ENCODE measurements at regions not wholly inside any gene's neighbourhood (a gene's known extent, or its start where the extent isn't known, plus 50 kb on each side); places are given as distances from the start of the nearest gene placed in this dataset.

DNA sequence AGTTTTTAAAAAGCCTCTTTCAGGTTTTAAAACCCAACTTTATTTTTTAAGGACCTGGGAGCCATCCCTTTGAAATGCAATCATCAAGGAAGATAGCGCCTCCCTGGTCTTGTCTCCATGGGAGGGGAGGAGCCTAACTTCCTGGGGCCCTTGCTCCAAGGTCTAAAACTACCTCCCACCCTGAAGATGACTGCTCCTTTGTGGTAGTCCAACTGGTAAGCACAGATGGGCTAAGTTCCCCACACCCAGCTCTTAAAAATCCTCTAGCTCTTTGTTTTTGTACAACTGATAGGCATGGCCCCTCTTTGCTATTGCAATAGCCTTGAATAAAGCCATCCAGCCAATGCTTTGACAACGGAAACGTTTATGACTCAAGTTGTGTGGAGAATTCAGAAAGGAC is 716.8 kb downstream of the CBLN2 start:
- Histone ChIP-seq H3K56ac (ENCODE audit: low read length) (no peak overlapping the region), H4K8ac (ENCODE audit: low read depth, low read length) (no peak overlapping the region), H3K79me2 (ENCODE audit: control insufficient read depth, insufficient read depth, low read length) (no peaks in the 10 kb centered on the region), H3K4me2 (ENCODE audit: low read length) (no peak overlapping the region), H2AK5ac (ENCODE audit: low read length) (no peak overlapping the region), H3K9ac (ENCODE audit: low read length) (no peak overlapping the region), H3K27me3 (ENCODE audit: insufficient read depth, low read length, poor library complexity) (no peaks in the 10 kb centered on the region), H3K79me1 (ENCODE audit: low read length) (no peaks in the 10 kb centered on the region), H3K36me3 (ENCODE audit: control insufficient read depth, insufficient read depth, low read length) (no peaks in the 10 kb centered on the region), H2BK15ac (replicated peaks; ENCODE audit: low read depth) (no peak overlapping the region), H3K4me1 (ENCODE audit: control insufficient read depth, low read depth, low read length) (no peaks in the 10 kb centered on the region), H3K18ac (ENCODE audit: low read length) (no peak overlapping the region), H2BK5ac (ENCODE audit: low read length) (no peak overlapping the region), H3K4ac (ENCODE audit: low read depth, low read length) (no peak overlapping the region), H3K4me3 (ENCODE audit: low read length) (no peak overlapping the region), H3K27ac (ENCODE audit: low read depth, low read length) (no peak overlapping the region), H4K5ac (ENCODE audit: low read length) (no peak overlapping the region), H2BK120ac (ENCODE audit: low read depth, low read length) (no peak overlapping the region), H3K23ac (ENCODE audit: low read length) (no peak overlapping the region)
- WGBS (ENCODE audit: extremely low coverage, insufficient coverage, low lambda C conversion rate): no CpG with 5 or more reads among the region's 3 CpGs
- DNase-seq: no peak

DNA sequence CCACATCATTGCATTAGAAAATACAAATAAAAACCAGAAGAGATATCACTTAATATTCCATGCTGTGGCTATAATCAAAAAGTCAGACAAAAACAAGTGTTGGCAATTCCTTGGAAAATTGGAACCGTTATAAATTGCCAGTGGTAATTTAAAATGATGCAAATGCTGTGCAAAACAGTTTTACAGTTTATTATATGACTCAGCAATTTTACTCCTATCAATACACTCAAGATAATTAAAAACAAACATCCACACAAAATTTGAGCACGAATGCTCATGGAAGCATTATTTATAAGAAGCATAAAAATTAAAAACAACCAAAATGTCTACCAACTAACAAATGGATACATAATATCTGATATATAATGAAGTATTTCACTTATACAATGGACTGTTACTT is 728.8 kb downstream of the CBLN2 start:
- no peak overlapping the region for H2BK120ac ChIP-seq (ENCODE audit: low read depth, low read length)
- no CpG with 5 or more reads among the region's 2 CpGs for WGBS (ENCODE audit: extremely low coverage, insufficient coverage, low lambda C conversion rate)

DNA sequence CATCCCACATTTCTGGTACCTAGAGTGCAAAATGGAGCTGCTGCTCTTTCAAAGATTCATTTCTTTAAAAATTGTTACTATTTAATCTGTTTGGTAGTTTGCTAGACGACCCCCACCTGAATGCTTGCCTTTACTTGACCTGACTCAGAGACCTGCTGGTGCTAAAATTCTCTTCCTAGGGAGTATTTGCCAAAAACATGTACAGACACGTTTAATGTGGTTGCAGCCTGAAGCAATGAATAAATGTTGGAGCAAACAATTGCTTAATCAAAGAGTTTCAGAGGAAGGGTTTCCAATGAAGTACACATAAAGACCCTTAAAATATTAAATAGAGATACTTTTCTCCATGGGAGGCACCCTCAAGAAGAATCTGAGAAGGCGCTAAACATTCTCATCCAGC is 734.4 kb downstream of the CBLN2 start:
- Histone ChIP-seq H2BK15ac (replicated peaks; ENCODE audit: low read depth) (no peak overlapping the region), H2BK5ac (ENCODE audit: low read length) (no peak overlapping the region), H3K23ac (ENCODE audit: low read length) (no peak overlapping the region), H3K18ac (ENCODE audit: low read length) (no peak overlapping the region), H3K27ac (ENCODE audit: low read depth, low read length) (no peak overlapping the region), H2AK5ac (ENCODE audit: low read length) (no peak overlapping the region), H3K9ac (ENCODE audit: low read length) (no peak overlapping the region), H3K27me3 (ENCODE audit: insufficient read depth, low read length, poor library complexity) (no peaks in the 10 kb centered on the region), H3K79me2 (ENCODE audit: control insufficient read depth, insufficient read depth, low read length) (no peaks in the 10 kb centered on the region), H3K4me2 (ENCODE audit: low read length) (no peak overlapping the region), H3K4me1 (ENCODE audit: control insufficient read depth, low read depth, low read length) (no peaks in the 10 kb centered on the region), H3K4ac (ENCODE audit: low read depth, low read length) (no peak overlapping the region), H2BK120ac (ENCODE audit: low read depth, low read length) (no peak overlapping the region), H4K5ac (ENCODE audit: low read length) (no peak overlapping the region), H3K79me1 (ENCODE audit: low read length) (no peaks in the 10 kb centered on the region), H3K4me3 (ENCODE audit: low read length) (no peak overlapping the region), H3K56ac (ENCODE audit: low read length) (no peak overlapping the region), H3K36me3 (ENCODE audit: control insufficient read depth, insufficient read depth, low read length) (no peaks in the 10 kb centered on the region), H4K8ac (ENCODE audit: low read depth, low read length) (no peak overlapping the region)
- no peak for DNase-seq
- WGBS (ENCODE audit: extremely low coverage, insufficient coverage, low lambda C conversion rate): no CpG with 5 or more reads among the region's 3 CpGs

More for the DNA sequence above, 728.8 kb downstream of the CBLN2 start:
- H2AK5ac ChIP-seq (ENCODE audit: low read length): no peak overlapping the region
- no peaks in the 10 kb centered on the region for H3K79me2 ChIP-seq (ENCODE audit: control insufficient read depth, insufficient read depth, low read length)
- H3K56ac ChIP-seq (ENCODE audit: low read length): no peak overlapping the region
- H4K8ac ChIP-seq (ENCODE audit: low read depth, low read length): no peak overlapping the region
- H3K23ac ChIP-seq (ENCODE audit: low read length): no peak overlapping the region
- H3K79me1 ChIP-seq (ENCODE audit: low read length): no peaks in the 10 kb centered on the region
- no peaks in the 10 kb centered on the region for H3K27me3 ChIP-seq (ENCODE audit: insufficient read depth, low read length, poor library complexity)
- no peak overlapping the region for H3K9ac ChIP-seq (ENCODE audit: low read length)
- H3K18ac ChIP-seq (ENCODE audit: low read length): no peak overlapping the region
- no peak for DNase-seq
- H3K4me3 ChIP-seq (ENCODE audit: low read length): no peak overlapping the region
- H3K4ac ChIP-seq (ENCODE audit: low read depth, low read length): no peak overlapping the region
- H3K36me3 ChIP-seq (ENCODE audit: control insufficient read depth, insufficient read depth, low read length): no peaks in the 10 kb centered on the region
- no peak overlapping the region for H4K5ac ChIP-seq (ENCODE audit: low read length)
- no peak overlapping the region for H3K27ac ChIP-seq (ENCODE audit: low read depth, low read length)
- H3K4me1 ChIP-seq (ENCODE audit: control insufficient read depth, low read depth, low read length): no peaks in the 10 kb centered on the region
- no peak overlapping the region for H3K4me2 ChIP-seq (ENCODE audit: low read length)
- H2BK15ac ChIP-seq (replicated peaks; ENCODE audit: low read depth): no peak overlapping the region
- no peak overlapping the region for H2BK5ac ChIP-seq (ENCODE audit: low read length)

DNA sequence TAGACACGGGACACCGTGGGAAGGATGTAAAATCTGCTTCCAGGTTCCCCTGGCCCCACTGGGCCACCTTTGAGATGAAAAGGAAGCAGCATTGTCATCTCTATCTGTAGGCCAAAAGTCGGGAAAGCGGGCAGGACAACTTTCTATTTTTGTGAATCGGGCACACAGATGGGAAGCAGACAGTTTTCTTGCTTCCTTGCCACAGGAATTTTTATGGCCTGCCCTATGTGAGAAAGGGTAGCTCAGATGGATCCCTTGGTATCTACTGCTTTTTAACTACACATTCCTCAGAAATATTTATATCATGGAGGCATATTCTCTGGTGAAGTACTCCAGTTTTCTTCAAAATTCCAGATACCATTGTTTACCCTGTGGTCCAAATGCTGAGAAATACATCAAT is 735.5 kb downstream of the CBLN2 start:
- no peak overlapping the region for H3K9ac ChIP-seq (ENCODE audit: low read length)
- H2AK5ac ChIP-seq (ENCODE audit: low read length): no peak overlapping the region
- no peak overlapping the region for H3K4ac ChIP-seq (ENCODE audit: low read depth, low read length)
- no peak overlapping the region for H2BK5ac ChIP-seq (ENCODE audit: low read length)
- no CpG with 5 or more reads among the region's 5 CpGs for WGBS (ENCODE audit: extremely low coverage, insufficient coverage, low lambda C conversion rate)
- no peak overlapping the region for H4K8ac ChIP-seq (ENCODE audit: low read depth, low read length)
- no peak overlapping the region for H2BK120ac ChIP-seq (ENCODE audit: low read depth, low read length)
- no peaks in the 10 kb centered on the region for H3K79me1 ChIP-seq (ENCODE audit: low read length)
- H3K4me1 ChIP-seq (ENCODE audit: control insufficient read depth, low read depth, low read length): no peaks in the 10 kb centered on the region
- no peak overlapping the region for H3K56ac ChIP-seq (ENCODE audit: low read length)
- H3K18ac ChIP-seq (ENCODE audit: low read length): no peak overlapping the region
- H3K36me3 ChIP-seq (ENCODE audit: control insufficient read depth, insufficient read depth, low read length): no peaks in the 10 kb centered on the region
- no peak for DNase-seq
- no peak overlapping the region for H3K27ac ChIP-seq (ENCODE audit: low read depth, low read length)
- H4K5ac ChIP-seq (ENCODE audit: low read length): no peak overlapping the region
- no peaks in the 10 kb centered on the region for H3K79me2 ChIP-seq (ENCODE audit: control insufficient read depth, insufficient read depth, low read length)
- H2BK15ac ChIP-seq (replicated peaks; ENCODE audit: low read depth): no peak overlapping the region
- H3K4me3 ChIP-seq (ENCODE audit: low read length): no peak overlapping the region
- no peak overlapping the region for H3K23ac ChIP-seq (ENCODE audit: low read length)
- no peaks in the 10 kb centered on the region for H3K27me3 ChIP-seq (ENCODE audit: insufficient read depth, low read length, poor library complexity)
- no peak overlapping the region for H3K4me2 ChIP-seq (ENCODE audit: low read length)

DNA sequence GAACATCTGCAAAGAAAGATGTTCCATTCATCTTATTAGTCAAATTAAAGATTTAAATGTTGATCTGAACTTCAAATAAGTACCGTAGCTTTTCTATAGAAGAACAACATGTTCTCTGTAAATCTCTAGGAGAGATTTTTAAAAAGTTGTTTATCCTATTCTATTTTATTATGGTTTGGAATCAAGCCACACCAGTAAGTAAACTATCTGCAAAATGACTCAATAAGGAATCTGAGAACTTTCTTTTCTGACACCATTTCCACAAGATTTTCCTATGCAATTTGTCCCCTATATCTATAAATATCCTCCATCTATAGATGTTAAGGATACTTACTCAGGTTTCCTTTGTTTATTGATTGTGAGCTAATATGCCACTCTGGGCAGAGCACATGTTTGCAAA is 736.6 kb downstream of the CBLN2 start:
- Histone ChIP-seq H3K9ac (ENCODE audit: low read length) (no peak overlapping the region), H3K23ac (ENCODE audit: low read length) (no peak overlapping the region), H3K4me1 (ENCODE audit: control insufficient read depth, low read depth, low read length) (no peaks in the 10 kb centered on the region), H3K36me3 (ENCODE audit: control insufficient read depth, insufficient read depth, low read length) (no peaks in the 10 kb centered on the region), H3K27ac (ENCODE audit: low read depth, low read length) (no peak overlapping the region), H2BK15ac (replicated peaks; ENCODE audit: low read depth) (no peak overlapping the region), H3K18ac (ENCODE audit: low read length) (no peak overlapping the region), H4K5ac (ENCODE audit: low read length) (no peak overlapping the region), H3K27me3 (ENCODE audit: insufficient read depth, low read length, poor library complexity) (no peaks in the 10 kb centered on the region), H3K56ac (ENCODE audit: low read length) (no peak overlapping the region), H3K79me2 (ENCODE audit: control insufficient read depth, insufficient read depth, low read length) (no peaks in the 10 kb centered on the region), H3K79me1 (ENCODE audit: low read length) (no peaks in the 10 kb centered on the region), H3K4ac (ENCODE audit: low read depth, low read length) (no peak overlapping the region), H3K4me2 (ENCODE audit: low read length) (no peak overlapping the region), H2AK5ac (ENCODE audit: low read length) (no peak overlapping the region), H4K8ac (ENCODE audit: low read depth, low read length) (no peak overlapping the region), H2BK120ac (ENCODE audit: low read depth, low read length) (no peak overlapping the region), H2BK5ac (ENCODE audit: low read length) (no peak overlapping the region), H3K4me3 (ENCODE audit: low read length) (no peak overlapping the region)
- DNase-seq: no peak
- WGBS (ENCODE audit: extremely low coverage, insufficient coverage, low lambda C conversion rate): no CpG with 5 or more reads among the region's 1 CpG

DNA sequence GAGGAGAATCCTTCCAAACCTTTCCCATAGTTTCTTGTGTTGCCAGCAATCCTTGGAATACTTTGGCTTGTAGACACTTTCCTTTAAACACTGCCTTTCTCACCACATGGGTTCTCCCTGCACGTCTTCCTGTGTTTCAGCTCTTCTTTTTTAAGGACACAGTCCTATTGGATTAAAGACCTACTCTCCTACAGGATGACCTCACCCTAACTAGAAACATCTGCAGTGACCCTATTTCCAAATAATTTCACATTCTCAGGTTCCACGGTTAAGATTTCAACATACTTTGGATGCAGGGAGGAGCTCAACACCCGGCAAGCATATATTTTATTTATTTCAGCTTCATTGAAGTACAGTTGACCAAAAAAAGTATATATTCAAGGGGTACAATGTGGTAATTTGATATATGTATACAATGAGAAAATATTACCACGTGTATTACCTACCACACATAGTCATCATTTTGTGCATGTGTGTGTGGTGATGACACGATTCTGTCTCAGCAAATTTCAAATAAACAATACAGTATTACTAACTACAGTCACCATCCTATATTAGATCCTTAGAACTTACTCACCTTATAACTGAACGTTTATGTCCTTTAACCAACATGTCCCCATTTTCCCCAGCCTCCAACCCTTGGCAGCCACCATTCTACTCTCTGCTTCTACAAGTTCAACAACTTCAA is 745.0 kb downstream of the CBLN2 start:
- H4K5ac ChIP-seq (ENCODE audit: low read length): no peak overlapping the region
- H4K8ac ChIP-seq (ENCODE audit: low read depth, low read length): no peak overlapping the region
- no peak for DNase-seq
- H3K36me3 ChIP-seq (ENCODE audit: control insufficient read depth, insufficient read depth, low read length): no peaks in the 10 kb centered on the region
- no peak overlapping the region for H3K4me3 ChIP-seq (ENCODE audit: low read length)
- H2BK5ac ChIP-seq (ENCODE audit: low read length): no peak overlapping the region
- no peak overlapping the region for H2BK15ac ChIP-seq (replicated peaks; ENCODE audit: low read depth)
- H3K4me1 ChIP-seq (ENCODE audit: control insufficient read depth, low read depth, low read length): no peaks in the 10 kb centered on the region
- no peak overlapping the region for H3K4me2 ChIP-seq (ENCODE audit: low read length)
- H3K9ac ChIP-seq (ENCODE audit: low read length): no peak overlapping the region
- no peak overlapping the region for H3K27ac ChIP-seq (ENCODE audit: low read depth, low read length)
- no peaks in the 10 kb centered on the region for H3K27me3 ChIP-seq (ENCODE audit: insufficient read depth, low read length, poor library complexity)
- H2AK5ac ChIP-seq (ENCODE audit: low read length): no peak overlapping the region
- H3K79me1 ChIP-seq (ENCODE audit: low read length): no peaks in the 10 kb centered on the region
- H3K56ac ChIP-seq (ENCODE audit: low read length): no peak overlapping the region
- H2BK120ac ChIP-seq (ENCODE audit: low read depth, low read length): no peak overlapping the region
- no peak overlapping the region for H3K23ac ChIP-seq (ENCODE audit: low read length)
- WGBS (ENCODE audit: extremely low coverage, insufficient coverage, low lambda C conversion rate): no CpG with 5 or more reads among the region's 6 CpGs
- no peaks in the 10 kb centered on the region for H3K79me2 ChIP-seq (ENCODE audit: control insufficient read depth, insufficient read depth, low read length)
- H3K18ac ChIP-seq (ENCODE audit: low read length): no peak overlapping the region
- H3K4ac ChIP-seq (ENCODE audit: low read depth, low read length): no peak overlapping the region
